ENCODE measurements at regions not wholly inside any gene's neighbourhood (a gene's known extent, or its start where the extent isn't known, plus 50 kb on each side); places are given as distances from the start of the nearest gene placed in this dataset.

GRCh38 chr6:159493231-159493897 is 199.7 kb downstream of the SOD2 start:
- TF ChIP-seq SUZ12 (IDR thresholded peaks at IDR 0.05; ENCODE audit: extremely low read depth, insufficient read depth, insufficient read length), result no peak
- no peak for TF ChIP-seq ZNF274 (IDR thresholded peaks at IDR 0.05; ENCODE audit: low read depth, low read length)

Measured in NT2/D1 (cell line).